HEK293 (cell line): ENCODE measurements at regions not wholly inside any gene's neighbourhood (a gene's known extent, or its start where the extent isn't known, plus 50 kb on each side); places are given as distances from the start of the nearest gene placed in this dataset.

Experiments used
- CTCF ChIA-PET: fragments of 350-600 bp; formaldehyde crosslinking; extraction: SDS; loops from one replicate; lab custom pipeline; 2021; ENCODE audit warnings: antibody characterized with exemption; lab: Yijun Ruan, JAX
- POLR2A ChIA-PET: fragments of 300-600 bp; formaldehyde crosslinking; extraction: SDS; loops from one replicate; lab custom pipeline; 2020; ENCODE audit warnings: antibody characterized with exemption, inconsistent platforms; lab: Yijun Ruan, JAX
- H3K27ac ChIP-seq: fragments of 200-500 bp; sonication (Bioruptor generic); 2 replicates; pipeline ENCODE4 v1.5.1; 2014; ENCODE audit warnings: low read depth, low read length, control low read depth, inconsistent platforms; ENCODE audit errors: extremely low read depth
- H3K36me3 ChIP-seq, 2 experiments: fragments of 200-500 bp in 1 of 2; sonication (Bioruptor generic) in 1 of 2; 1 replicate in 1 of 2; 2 replicates in 1 of 2; pipeline ENCODE4 v1.5.1; 2014 to 2017; ENCODE audit warnings: inconsistent platforms in 2 of 2, low read length in 2 of 2; ENCODE audit not compliant: control insufficient read depth in 2 of 2, insufficient read depth in 1 of 2
- H3K4me1 ChIP-seq: fragments of 200-500 bp; sonication (Bioruptor generic); 2 replicates; pipeline ENCODE4 v1.5.1; 2014; ENCODE audit warnings: mild to moderate bottlenecking, low read length, inconsistent platforms; ENCODE audit not compliant: control insufficient read depth, insufficient read depth
- H3K4me3 ChIP-seq: 2 replicates; pipeline ENCODE4 v1.5.1; 2011; ENCODE audit warnings: low read depth, mild to moderate bottlenecking, control low read depth, low read length, moderate library complexity
- H3K9me3 ChIP-seq: fragments of 200-500 bp; sonication (Bioruptor generic); 2 replicates; pipeline ENCODE4 v1.5.1; 2014; ENCODE audit warnings: low read depth, low read length, inconsistent platforms; ENCODE audit not compliant: control insufficient read depth, insufficient read depth
- EGR2 ChIP-seq: fragments of 450-650 bp; formaldehyde crosslinking; IDR thresholded peaks from 2 replicates; pipeline ENCODE4 v1.5.1; 2016; ENCODE audit warnings: low read depth, missing biosample characterization, missing genetic modification characterization
- GLI4 ChIP-seq: fragments of 450-650 bp; formaldehyde crosslinking; IDR thresholded peaks from 2 replicates; pipeline ENCODE4 v1.5.1; 2016; ENCODE audit warnings: missing biosample characterization, missing genetic modification characterization
- GLIS1 ChIP-seq: fragments of 450-650 bp; formaldehyde crosslinking; IDR thresholded peaks from 2 replicates; pipeline ENCODE4 v1.5.1; 2016; ENCODE audit warnings: missing biosample characterization, missing genetic modification characterization
- GLIS2 ChIP-seq: fragments of 450-650 bp; formaldehyde crosslinking; IDR thresholded peaks from 2 replicates; pipeline ENCODE4 v1.5.1; 2016; ENCODE audit warnings: missing biosample characterization, missing genetic modification characterization
- KLF1 ChIP-seq: fragments of 450-650 bp; formaldehyde crosslinking; IDR thresholded peaks from 2 replicates; pipeline ENCODE4 v1.5.1; 2016; ENCODE audit warnings: missing biosample characterization, missing genetic modification characterization
- MEIS1 ChIP-seq: sonication (generic); formaldehyde crosslinking; IDR thresholded peaks from 2 replicates; pipeline ENCODE4 v1.8.1; 2022; ENCODE audit warnings: missing genetic modification reagents, mild to moderate bottlenecking, borderline replicate concordance
- MYNN ChIP-seq: fragments of 450-650 bp; formaldehyde crosslinking; IDR thresholded peaks from 2 replicates; pipeline ENCODE4 v1.5.1; 2016; ENCODE audit warnings: missing biosample characterization, missing genetic modification characterization, borderline replicate concordance
- ZBTB17 ChIP-seq: fragments of 450-650 bp; formaldehyde crosslinking; IDR thresholded peaks from 2 replicates; pipeline ENCODE4 v1.5.1; 2016; ENCODE audit warnings: missing biosample characterization, missing genetic modification characterization
- ZFP41 ChIP-seq: fragments of 450-650 bp; formaldehyde crosslinking; IDR thresholded peaks from 2 replicates; pipeline ENCODE4 v1.5.1; 2016; ENCODE audit warnings: missing biosample characterization, missing genetic modification characterization, borderline replicate concordance
- ZNF184 ChIP-seq: fragments of 450-650 bp; IDR thresholded peaks from 2 replicates; pipeline ENCODE4 v1.5.1; 2018; ENCODE audit warnings: missing biosample characterization, mild to moderate bottlenecking, missing genetic modification characterization
- ZNF214 ChIP-seq: fragments of 450-650 bp; formaldehyde crosslinking; IDR thresholded peaks from 2 replicates; pipeline ENCODE4 v1.5.1; 2017; ENCODE audit warnings: missing biosample characterization, mild to moderate bottlenecking, missing genetic modification characterization, borderline replicate concordance
- ZNF221 ChIP-seq: fragments of 450-650 bp; formaldehyde crosslinking; IDR thresholded peaks from 2 replicates; pipeline ENCODE4 v1.5.1; 2017; ENCODE audit warnings: missing biosample characterization, missing genetic modification characterization, borderline replicate concordance
- ZNF24 ChIP-seq: fragments of 450-650 bp; formaldehyde crosslinking; IDR thresholded peaks from 2 replicates; pipeline ENCODE4 v1.5.1; 2016; ENCODE audit warnings: missing biosample characterization, missing genetic modification characterization
- ZNF311 ChIP-seq: fragments of 450-650 bp; formaldehyde crosslinking; IDR thresholded peaks from 2 replicates; pipeline ENCODE4 v1.5.1; 2017; ENCODE audit warnings: missing biosample characterization, missing genetic modification characterization, borderline replicate concordance
- ZNF394 ChIP-seq: fragments of 450-650 bp; formaldehyde crosslinking; IDR thresholded peaks from 2 replicates; pipeline ENCODE4 v1.5.1; 2016; ENCODE audit warnings: missing biosample characterization, missing genetic modification characterization, mild to moderate bottlenecking, moderate library complexity, borderline replicate concordance
- ZNF404 ChIP-seq: fragments of 450-650 bp; formaldehyde crosslinking; IDR thresholded peaks from 2 replicates; pipeline ENCODE4 v1.5.1; 2017; ENCODE audit warnings: missing biosample characterization, missing genetic modification characterization
- ZNF514 ChIP-seq: fragments of 450-650 bp; formaldehyde crosslinking; IDR thresholded peaks from 2 replicates; pipeline ENCODE4 v1.5.1; 2016; ENCODE audit warnings: missing biosample characterization, missing genetic modification characterization
- ZNF530 ChIP-seq: fragments of 450-650 bp; formaldehyde crosslinking; IDR thresholded peaks from 2 replicates; pipeline ENCODE4 v1.5.1; 2016; ENCODE audit warnings: low read depth, missing biosample characterization, missing genetic modification characterization
- ZNF596 ChIP-seq: fragments of 450-650 bp; IDR thresholded peaks from 2 replicates; pipeline ENCODE4 v1.5.0; 2018; ENCODE audit warnings: missing biosample characterization, mild to moderate bottlenecking, missing genetic modification characterization, moderate library complexity
- ZNF645 ChIP-seq: fragments of 450-650 bp; formaldehyde crosslinking; IDR thresholded peaks from 2 replicates; pipeline ENCODE4; 2016; ENCODE audit warnings: missing biosample characterization, missing genetic modification characterization
- ZNF660 ChIP-seq: fragments of 450-650 bp; IDR thresholded peaks from 2 replicates; pipeline ENCODE4 v1.5.1; 2018; ENCODE audit warnings: missing biosample characterization, mild to moderate bottlenecking, missing genetic modification characterization
- ZNF670 ChIP-seq: fragments of 450-650 bp; formaldehyde crosslinking; IDR thresholded peaks from 2 replicates; pipeline ENCODE4 v1.5.1; 2016; ENCODE audit warnings: missing biosample characterization, missing genetic modification characterization, low read depth
- ZNF677 ChIP-seq: fragments of 450-650 bp; IDR thresholded peaks from 2 replicates; pipeline ENCODE4 v1.5.0; 2018; ENCODE audit warnings: missing biosample characterization, mild to moderate bottlenecking, missing genetic modification characterization, moderate library complexity
- ZNF830 ChIP-seq: fragments of 450-650 bp; IDR thresholded peaks from 2 replicates; pipeline ENCODE4 v1.5.0; 2018; ENCODE audit warnings: missing biosample characterization, missing genetic modification characterization, low read depth, mild to moderate bottlenecking, moderate library complexity
- ZNF837 ChIP-seq: fragments of 450-650 bp; formaldehyde crosslinking; IDR thresholded peaks from 2 replicates; pipeline ENCODE4 v1.5.1; 2016; ENCODE audit warnings: missing biosample characterization, missing genetic modification characterization
- ZSCAN30 ChIP-seq: fragments of 450-650 bp; IDR thresholded peaks from 2 replicates; pipeline ENCODE4 v1.5.1; 2018; ENCODE audit warnings: missing biosample characterization, mild to moderate bottlenecking, missing genetic modification characterization, moderate library complexity
- TF ChIP-seq, protein P1 (sequence below): fragments of 450-650 bp; formaldehyde crosslinking; IDR thresholded peaks from 2 replicates; pipeline ENCODE4 v1.5.1; 2016; ENCODE audit warnings: missing biosample characterization, missing genetic modification characterization
- TF ChIP-seq, protein P2 (sequence below): fragments of 450-650 bp; formaldehyde crosslinking; IDR thresholded peaks from 2 replicates; pipeline ENCODE4 v1.5.1; 2016; ENCODE audit warnings: missing biosample characterization, missing genetic modification characterization, borderline replicate concordance

DNA sequence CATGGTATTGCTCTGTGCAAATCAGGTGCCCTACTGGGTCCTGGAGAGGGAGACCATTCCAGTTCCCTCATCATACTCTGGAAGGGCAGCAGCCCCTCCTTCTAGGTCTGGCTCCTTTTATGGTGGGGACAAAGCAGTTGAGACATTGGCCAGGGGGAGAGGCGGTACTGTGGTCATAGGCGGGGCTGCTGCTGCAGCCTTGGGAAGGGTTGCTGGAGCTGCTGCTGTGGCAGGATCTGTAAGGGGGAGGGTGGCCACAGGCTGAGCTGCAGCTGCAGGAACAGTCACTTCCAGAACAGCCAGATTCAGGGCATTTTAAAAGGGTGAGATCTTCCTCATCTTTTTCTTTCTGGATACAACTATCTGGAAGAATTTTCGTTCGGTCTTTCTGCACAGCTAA lies 233.0 kb upstream of the SGCD start:
- Histone ChIP-seq H3K9me3 (no peaks in the 10 kb centered on the region), H3K4me3 (no peak overlapping the region), H3K36me3 (no peaks in the 10 kb centered on the region), H3K27ac (no peak overlapping the region), H3K4me1 (no peaks in the 10 kb centered on the region)
- POLR2A ChIA-PET, result no interaction called here
- TF ChIP-seq GLI4, result no peak
- TF ChIP-seq, protein P1, sequence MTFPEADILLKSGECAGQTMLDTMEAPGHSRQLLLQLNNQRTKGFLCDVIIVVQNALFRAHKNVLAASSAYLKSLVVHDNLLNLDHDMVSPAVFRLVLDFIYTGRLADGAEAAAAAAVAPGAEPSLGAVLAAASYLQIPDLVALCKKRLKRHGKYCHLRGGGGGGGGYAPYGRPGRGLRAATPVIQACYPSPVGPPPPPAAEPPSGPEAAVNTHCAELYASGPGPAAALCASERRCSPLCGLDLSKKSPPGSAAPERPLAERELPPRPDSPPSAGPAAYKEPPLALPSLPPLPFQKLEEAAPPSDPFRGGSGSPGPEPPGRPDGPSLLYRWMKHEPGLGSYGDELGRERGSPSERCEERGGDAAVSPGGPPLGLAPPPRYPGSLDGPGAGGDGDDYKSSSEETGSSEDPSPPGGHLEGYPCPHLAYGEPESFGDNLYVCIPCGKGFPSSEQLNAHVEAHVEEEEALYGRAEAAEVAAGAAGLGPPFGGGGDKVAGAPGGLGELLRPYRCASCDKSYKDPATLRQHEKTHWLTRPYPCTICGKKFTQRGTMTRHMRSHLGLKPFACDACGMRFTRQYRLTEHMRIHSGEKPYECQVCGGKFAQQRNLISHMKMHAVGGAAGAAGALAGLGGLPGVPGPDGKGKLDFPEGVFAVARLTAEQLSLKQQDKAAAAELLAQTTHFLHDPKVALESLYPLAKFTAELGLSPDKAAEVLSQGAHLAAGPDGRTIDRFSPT (tag by site-specific recombination), result no peak
- no peak for TF ChIP-seq ZBTB17 (tag by site-specific recombination)
- CTCF ChIA-PET, result no interaction called here

DNA sequence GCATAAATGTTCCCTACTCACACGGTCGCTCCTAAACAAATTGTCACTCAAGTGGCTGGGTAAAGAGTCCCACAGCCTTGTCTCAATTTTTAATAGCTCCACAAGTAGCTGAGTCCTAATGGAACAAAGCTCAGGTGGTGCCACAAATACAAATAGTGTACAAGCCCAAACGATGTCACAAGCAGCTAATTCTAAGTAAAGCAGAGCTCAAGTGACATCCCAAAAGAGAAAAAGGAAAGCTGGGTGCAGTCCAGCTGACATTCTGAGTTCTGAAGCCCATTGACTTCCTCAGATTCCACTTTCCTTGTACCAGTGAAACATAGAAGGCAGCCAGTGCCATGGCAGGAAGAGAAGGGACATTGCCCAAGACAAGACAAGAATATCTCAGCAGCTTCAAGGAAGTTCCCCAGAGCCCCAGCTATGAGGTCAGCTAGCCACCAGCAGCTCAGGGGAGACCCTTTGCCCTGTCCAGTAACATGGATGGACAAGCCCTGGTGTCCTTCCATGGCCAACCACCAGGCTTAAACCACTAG lies 231.2 kb upstream of the SGCD start:
- H3K36me3 ChIP-seq, result no peaks in the 10 kb centered on the region
- TF ChIP-seq ZNF514 (no peak), GLIS2 (tag by site-specific recombination) (no peak), EGR2 (tag by site-specific recombination) (no peak), ZNF670 (tag by site-specific recombination) (no peak), KLF1 (no peak), ZNF221 (tag by site-specific recombination) (no peak), ZNF394 (no peak), ZNF184 (tag by site-specific recombination) (no peak), ZNF660 (tag by site-specific recombination) (no peak), MYNN (no peak), ZNF311 (no peak), ZNF645 (no peak), ZNF830 (no peak)
- TF ChIP-seq, protein P2, sequence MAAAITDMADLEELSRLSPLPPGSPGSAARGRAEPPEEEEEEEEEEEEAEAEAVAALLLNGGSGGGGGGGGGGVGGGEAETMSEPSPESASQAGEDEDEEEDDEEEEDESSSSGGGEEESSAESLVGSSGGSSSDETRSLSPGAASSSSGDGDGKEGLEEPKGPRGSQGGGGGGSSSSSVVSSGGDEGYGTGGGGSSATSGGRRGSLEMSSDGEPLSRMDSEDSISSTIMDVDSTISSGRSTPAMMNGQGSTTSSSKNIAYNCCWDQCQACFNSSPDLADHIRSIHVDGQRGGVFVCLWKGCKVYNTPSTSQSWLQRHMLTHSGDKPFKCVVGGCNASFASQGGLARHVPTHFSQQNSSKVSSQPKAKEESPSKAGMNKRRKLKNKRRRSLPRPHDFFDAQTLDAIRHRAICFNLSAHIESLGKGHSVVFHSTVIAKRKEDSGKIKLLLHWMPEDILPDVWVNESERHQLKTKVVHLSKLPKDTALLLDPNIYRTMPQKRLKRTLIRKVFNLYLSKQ (tag by site-specific recombination), result no peak
- TF ChIP-seq, all 188 proteins: peak for 0
- Histone ChIP-seq H3K4me1 (no peaks in the 10 kb centered on the region), H3K9me3 (no peaks in the 10 kb centered on the region), H3K4me3 (no peak overlapping the region), H3K27ac (no peak overlapping the region)
- ChIA-PET CTCF (no interaction called here), POLR2A (no interaction called here)

DNA sequence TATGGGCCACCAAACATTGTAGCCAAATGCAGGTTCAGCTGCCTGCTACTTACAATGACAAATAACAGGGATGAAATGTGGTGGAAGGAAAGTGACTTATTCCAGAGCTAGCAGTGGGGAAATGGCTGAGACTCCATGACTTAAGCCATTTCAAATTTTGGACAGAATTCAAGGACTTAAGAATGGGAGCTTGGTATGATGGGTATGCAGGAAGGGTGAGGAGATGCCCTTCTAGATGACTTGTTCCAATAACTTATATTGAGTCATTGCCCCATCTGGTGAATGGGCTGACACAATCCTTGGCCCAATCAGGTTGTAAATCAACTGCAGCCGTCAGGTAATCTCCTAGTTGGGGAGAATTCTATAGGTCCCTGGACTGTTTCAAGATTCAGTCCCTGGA lies 230.7 kb upstream of the SGCD start:
- POLR2A ChIA-PET, result no interaction called here
- no peak overlapping the region for H3K4me3 ChIP-seq
- H3K36me3 ChIP-seq, result no peaks in the 10 kb centered on the region
- no peaks in the 10 kb centered on the region for H3K9me3 ChIP-seq
- CTCF ChIA-PET, result no interaction called here
- H3K4me1 ChIP-seq, result no peaks in the 10 kb centered on the region
- no peak overlapping the region for H3K27ac ChIP-seq
- TF ChIP-seq ZFP41, result no peak
- no peak for TF ChIP-seq ZSCAN30
- TF ChIP-seq GLIS1 (tag by site-specific recombination), result no peak
- TF ChIP-seq ZNF530 (tag by site-specific recombination), result no peak
- TF ChIP-seq ZNF24 (tag by site-specific recombination), result no peak
- TF ChIP-seq MEIS1 (CRISPR knock-in tag), result no peak
- TF ChIP-seq ZNF214 (tag by site-specific recombination), result no peak
- no peak for TF ChIP-seq ZNF404
- TF ChIP-seq ZNF837 (tag by site-specific recombination), result no peak
- TF ChIP-seq ZNF596 (tag by site-specific recombination), result no peak
- TF ChIP-seq ZNF677, result no peak
